DND-41 (cell line): ENCODE measurements at regions not wholly inside any gene's neighbourhood (a gene's known extent, or its start where the extent isn't known, plus 50 kb on each side); places are given as distances from the start of the nearest gene placed in this dataset.
A peak's percentile ranks its signal among the peaks of the same experiment; 100 is the strongest.

Experiments
- ATAC-seq: fragments of 200-7000 bp; cut with Tn5 transposase; 3 replicates; pipeline ENCODE4 v1.9.1; 2021; ENCODE audit warnings: low read depth; ENCODE audit not compliant: insufficient read depth
- DNase-seq: peaks from one replicate; pipeline ENCODE4 v3.0.0-alpha.2; 2020
- H2AFZ ChIP-seq: 2 replicates; pipeline ENCODE4 v1.6.0; 2012; ENCODE audit warnings: low read depth, low read length
- H3K27ac ChIP-seq: 2 replicates; pipeline ENCODE4 v1.5.1; 2012; ENCODE audit warnings: low read length, inconsistent platforms
- H3K27me3 ChIP-seq: fragments of 200-600 bp; sonication (generic); 2 replicates; pipeline ENCODE4 v1.6.0; 2012; ENCODE audit warnings: low read length, mild to moderate bottlenecking, inconsistent platforms; ENCODE audit not compliant: insufficient read depth, poor library complexity
- H3K36me3 ChIP-seq: 2 replicates; pipeline ENCODE4 v1.5.1; 2012; ENCODE audit warnings: low read length, inconsistent platforms; ENCODE audit not compliant: insufficient read depth
- H3K4me1 ChIP-seq: 2 replicates; pipeline ENCODE4 v1.5.1; 2012; ENCODE audit warnings: mild to moderate bottlenecking, low read length; ENCODE audit not compliant: insufficient read depth
- H3K4me2 ChIP-seq: 2 replicates; pipeline ENCODE4 v1.6.0; 2012; ENCODE audit warnings: mild to moderate bottlenecking, moderate library complexity, low read length, inconsistent platforms; ENCODE audit not compliant: insufficient read depth
- H3K4me3 ChIP-seq, 2 experiments: fragments of 200-600 bp in 1 of 2; shearing (Covaris generic) in 1 of 2; 2 replicates each; pipeline ENCODE4 v1.5.1; 2012 to 2016; ENCODE audit warnings: inconsistent platforms in 2 of 2, low read length in 2 of 2, mild to moderate bottlenecking in 2 of 2, low read depth in 1 of 2, moderate library complexity in 1 of 2
- H3K79me2 ChIP-seq: 2 replicates; pipeline ENCODE4 v1.6.0; 2012; ENCODE audit warnings: low read length, inconsistent platforms; ENCODE audit not compliant: insufficient read depth
- H3K9ac ChIP-seq: 2 replicates; pipeline ENCODE4 v1.6.0; 2012; ENCODE audit warnings: low read depth, mild to moderate bottlenecking, inconsistent platforms, low read length, moderate library complexity
- H3K9me3 ChIP-seq: 2 replicates; pipeline ENCODE4 v1.5.1; 2012; ENCODE audit warnings: low read length, moderate library complexity, mild to moderate bottlenecking, inconsistent platforms; ENCODE audit not compliant: insufficient read depth, severe bottlenecking
- H4K20me1 ChIP-seq: 2 replicates; pipeline ENCODE4 v1.6.0; 2012; ENCODE audit warnings: low read length; ENCODE audit not compliant: insufficient read depth
- EZH2 ChIP-seq: IDR thresholded peaks from 3 replicates; pipeline ENCODE4 v1.6.1; 2012; ENCODE audit warnings: borderline replicate concordance, low read depth, mild to moderate bottlenecking, moderate library complexity, low read length, inconsistent platforms; ENCODE audit not compliant: severe bottlenecking
- TF ChIP-seq, protein P1 (sequence below): IDR thresholded peaks from 2 replicates; pipeline ENCODE4 v1.5.1; 2012; ENCODE audit warnings: borderline replicate concordance, low read length, moderate library complexity, mild to moderate bottlenecking; ENCODE audit not compliant: poor library complexity, severe bottlenecking; ENCODE audit errors: extremely low read depth

DNA sequence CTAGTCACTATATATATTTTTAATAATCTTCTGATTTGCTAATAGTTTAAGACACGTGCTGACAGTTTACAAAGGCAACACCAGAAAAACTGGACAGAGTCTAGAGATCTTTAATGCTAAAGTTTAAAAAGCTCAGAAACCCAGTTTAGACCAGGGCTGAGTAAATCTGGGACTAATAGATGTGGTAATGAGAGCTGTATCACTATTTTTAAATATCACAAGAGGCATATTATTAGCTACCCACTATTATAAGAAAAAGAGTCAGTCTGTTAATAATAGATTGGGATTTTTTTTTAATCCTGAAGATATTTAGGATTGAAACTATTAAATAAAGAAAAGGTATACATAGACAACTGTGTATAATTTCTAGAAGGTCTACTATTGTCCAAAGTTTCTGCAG, 299.9 kb downstream of the ZEB2 start:
- ATAC-seq: no peak
- no peak overlapping the region for H2AFZ ChIP-seq
- H3K9me3 ChIP-seq: no peaks in the 10 kb centered on the region

DNA sequence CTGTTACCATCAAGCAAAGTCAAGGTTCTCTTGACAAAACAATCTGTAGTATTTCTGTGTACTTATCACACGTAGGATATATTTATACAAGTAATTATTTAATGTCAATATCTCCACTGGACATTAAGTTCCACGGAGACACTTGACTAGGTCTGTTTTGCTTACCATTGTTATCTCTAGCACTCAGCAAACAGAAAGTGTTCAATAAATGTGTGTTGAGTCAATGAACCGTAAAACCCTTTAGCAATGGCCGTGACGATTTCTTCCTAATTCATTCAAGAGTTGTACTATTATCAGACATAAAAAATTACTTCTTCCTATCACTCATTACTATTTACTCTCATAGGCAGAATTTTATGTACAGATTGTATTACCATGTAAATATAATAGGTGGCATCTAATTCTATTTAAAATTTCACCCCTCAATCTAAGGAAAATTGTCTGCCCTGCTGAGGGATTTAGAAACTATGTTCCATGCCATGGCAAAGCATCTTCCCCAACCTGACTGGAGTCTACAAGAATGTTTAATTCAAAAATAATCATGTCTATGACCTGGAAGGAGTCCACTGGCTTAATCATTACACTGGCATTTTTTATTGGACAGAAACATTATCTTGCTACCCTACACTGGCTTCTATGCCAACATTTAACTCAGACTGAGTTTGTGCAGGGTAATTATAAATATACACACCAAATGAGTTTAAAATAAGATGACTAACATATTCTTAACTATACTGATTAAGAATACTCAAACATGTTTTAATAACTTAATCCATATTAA, 301.9 kb downstream of the ZEB2 start:
- H3K79me2 ChIP-seq: no peaks in the 10 kb centered on the region
- H3K36me3 ChIP-seq: no peaks in the 10 kb centered on the region
- H2AFZ ChIP-seq: no peak overlapping the region
- no peak for ATAC-seq
- TF ChIP-seq, protein P1, sequence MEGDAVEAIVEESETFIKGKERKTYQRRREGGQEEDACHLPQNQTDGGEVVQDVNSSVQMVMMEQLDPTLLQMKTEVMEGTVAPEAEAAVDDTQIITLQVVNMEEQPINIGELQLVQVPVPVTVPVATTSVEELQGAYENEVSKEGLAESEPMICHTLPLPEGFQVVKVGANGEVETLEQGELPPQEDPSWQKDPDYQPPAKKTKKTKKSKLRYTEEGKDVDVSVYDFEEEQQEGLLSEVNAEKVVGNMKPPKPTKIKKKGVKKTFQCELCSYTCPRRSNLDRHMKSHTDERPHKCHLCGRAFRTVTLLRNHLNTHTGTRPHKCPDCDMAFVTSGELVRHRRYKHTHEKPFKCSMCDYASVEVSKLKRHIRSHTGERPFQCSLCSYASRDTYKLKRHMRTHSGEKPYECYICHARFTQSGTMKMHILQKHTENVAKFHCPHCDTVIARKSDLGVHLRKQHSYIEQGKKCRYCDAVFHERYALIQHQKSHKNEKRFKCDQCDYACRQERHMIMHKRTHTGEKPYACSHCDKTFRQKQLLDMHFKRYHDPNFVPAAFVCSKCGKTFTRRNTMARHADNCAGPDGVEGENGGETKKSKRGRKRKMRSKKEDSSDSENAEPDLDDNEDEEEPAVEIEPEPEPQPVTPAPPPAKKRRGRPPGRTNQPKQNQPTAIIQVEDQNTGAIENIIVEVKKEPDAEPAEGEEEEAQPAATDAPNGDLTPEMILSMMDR: no peak
- TF ChIP-seq EZH2: no peak
- H3K9ac ChIP-seq: no peak overlapping the region
- no peak overlapping the region for H3K4me3 ChIP-seq
- no peak overlapping the region for H3K27ac ChIP-seq
- no peak overlapping the region for H3K4me2 ChIP-seq
- H3K9me3 ChIP-seq: no peaks in the 10 kb centered on the region
- H4K20me1 ChIP-seq: no peaks in the 10 kb centered on the region
- H3K4me1 ChIP-seq: peaks cover 10% of the 10 kb centered on the region
- no peak for DNase-seq
- no peaks in the 10 kb centered on the region for H3K27me3 ChIP-seq

More for the DNA sequence above, 299.9 kb downstream of the ZEB2 start:
- no peaks in the 10 kb centered on the region for H3K36me3 ChIP-seq
- no peak for DNase-seq
- peaks cover 10% of the 10 kb centered on the region for H3K4me1 ChIP-seq
- no peak overlapping the region for H3K4me2 ChIP-seq
- H3K9ac ChIP-seq: no peak overlapping the region
- H3K27me3 ChIP-seq: no peaks in the 10 kb centered on the region
- no peak overlapping the region for H3K4me3 ChIP-seq
- no peak for TF ChIP-seq EZH2
- TF ChIP-seq, protein P1: no peak
- no peaks in the 10 kb centered on the region for H4K20me1 ChIP-seq
- H3K27ac ChIP-seq: no peak overlapping the region
- no peaks in the 10 kb centered on the region for H3K79me2 ChIP-seq

DNA sequence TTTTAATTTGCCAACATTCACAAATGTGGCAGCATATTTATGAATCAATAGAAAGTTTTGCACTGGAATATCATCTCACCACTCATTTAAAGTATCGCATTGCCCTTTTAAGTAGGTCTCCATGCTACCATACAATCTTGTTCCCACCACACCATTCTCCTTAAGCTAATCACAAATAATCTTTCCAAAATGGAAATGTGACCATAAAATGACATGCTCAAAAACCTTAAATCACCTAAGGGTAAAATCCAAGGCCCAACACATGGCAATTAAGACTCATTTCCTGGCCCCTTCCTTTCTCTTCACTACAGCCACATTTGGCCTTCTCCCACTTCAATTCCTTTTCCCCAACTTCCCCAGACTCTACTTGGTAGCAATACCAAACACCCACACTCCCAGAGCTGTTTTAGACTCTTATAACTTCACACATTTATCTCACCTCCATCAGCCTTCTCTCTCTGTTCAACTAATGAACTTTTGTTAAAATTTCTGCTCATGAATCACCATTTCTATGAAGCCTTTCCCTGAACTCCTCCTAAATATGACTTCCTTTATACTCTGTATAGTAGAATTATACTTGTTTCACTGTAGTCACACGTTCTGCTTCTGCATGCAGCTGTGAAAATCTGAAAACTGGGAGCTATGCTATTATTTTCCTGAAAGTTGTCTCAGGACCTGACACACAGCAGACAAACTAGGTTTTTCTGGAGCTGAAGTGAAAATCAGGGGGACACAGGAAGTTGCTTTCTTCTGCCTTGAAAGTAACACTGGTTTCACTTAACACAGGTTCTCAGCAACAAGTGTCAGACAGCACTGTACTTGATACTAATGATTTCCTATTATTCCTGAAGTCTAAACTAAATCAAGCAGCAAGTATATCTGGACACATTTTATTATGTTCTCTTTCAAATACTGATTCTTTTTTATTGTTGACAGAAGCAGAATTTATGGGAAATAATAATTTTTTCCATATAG, 303.9 kb downstream of the ZEB2 start:
- no peaks in the 10 kb centered on the region for H3K79me2 ChIP-seq
- no peaks in the 10 kb centered on the region for H4K20me1 ChIP-seq
- no peak overlapping the region for H3K9ac ChIP-seq
- no peak for TF ChIP-seq EZH2
- TF ChIP-seq, protein P1: no peak
- H3K4me3 ChIP-seq: no peak overlapping the region
- H3K27me3 ChIP-seq: no peaks in the 10 kb centered on the region
- peak; percentile 70 for ATAC-seq
- peak overlapping the region; percentile 9; the same call in 1 of the 2 replicates for H3K4me2 ChIP-seq
- H3K27ac ChIP-seq: 0 out of 2 replicates have a peak overlapping the region, but pooled peaks have one; percentile 36
- no peaks in the 10 kb centered on the region for H3K9me3 ChIP-seq
- no peaks in the 10 kb centered on the region for H3K36me3 ChIP-seq
- H3K4me1 ChIP-seq: peaks cover 10% of the 10 kb centered on the region
- no peak for DNase-seq
- H2AFZ ChIP-seq: peak overlapping the region; percentile 55
